Aorta (tissue), 5 donors: ENCODE measurements at regions not wholly inside any gene's neighbourhood (a gene's known extent, or its start where the extent isn't known, plus 50 kb on each side); places are given as distances from the start of the nearest gene placed in this dataset.

Source experiments
- ATAC-seq: fragments of 200-7000 bp; cut with Tn5 transposase; one replicate; pipeline ENCODE4 v1.9.1; 2022; ENCODE audit warnings: moderate library complexity; ENCODE audit not compliant: low FRiP score
- DNase-seq, 2 donors: peaks; one replicate each; pipeline ENCODE4 v3.0.0-alpha.2; 2020
- H3K27ac ChIP-seq, 2 donors: one replicate each; pipeline ENCODE4 v1.5.1; 2013; ENCODE audit warnings: low read length in 2 of 2, mild to moderate bottlenecking in 2 of 2, moderate library complexity in 2 of 2, control low read depth in 1 of 2, inconsistent platforms in 1 of 2, low read depth in 1 of 2
- H3K27me3 ChIP-seq, 2 donors: one replicate each; pipeline ENCODE4 v1.6.1; 2013; ENCODE audit warnings: control low read depth in 1 of 2, low read length in 1 of 2, mild to moderate bottlenecking in 1 of 2, moderate library complexity in 1 of 2; ENCODE audit not compliant: insufficient read depth in 2 of 2, control insufficient read depth in 1 of 2
- H3K36me3 ChIP-seq, 2 donors: one replicate each; pipeline ENCODE4 v1.6.1; 2013; ENCODE audit warnings: control low read depth in 1 of 2, low read length in 1 of 2, mild to moderate bottlenecking in 1 of 2; ENCODE audit not compliant: insufficient read depth in 2 of 2, control insufficient read depth in 1 of 2
- H3K4me1 ChIP-seq, 2 donors: one replicate each; pipeline ENCODE4 v1.6.1; 2013; ENCODE audit warnings: low read length in 2 of 2, control low read depth in 1 of 2, mild to moderate bottlenecking in 1 of 2, moderate library complexity in 1 of 2; ENCODE audit not compliant: insufficient read depth in 2 of 2, control insufficient read depth in 1 of 2
- H3K4me3 ChIP-seq, 2 donors: one replicate each; pipeline ENCODE4 v1.5.1; 2013; ENCODE audit warnings: low read length in 2 of 2, control low read depth in 1 of 2, mild to moderate bottlenecking in 1 of 2
- H3K9me3 ChIP-seq: one replicate; pipeline ENCODE4 v1.6.1; 2013; ENCODE audit warnings: mild to moderate bottlenecking, low read length; ENCODE audit not compliant: control insufficient read depth
- WGBS, 2 donors: extraction: QIAGEN DNeasy Blood & Tissue Kit; methylation state at CpG; one replicate each; pipeline ENCODE4 v1.1.7; 2013; 5-methylcytosine and 5-hydroxymethylcytosine counted together
- intact Hi-C, 2 donors: fragments of 100-400 bp; cut with DNase I; formaldehyde crosslinking; loops; one replicate each; pipeline versions ENCODE4 v1.14.2 to v1.15.0; 2022
- donor health status: healthy with polysubstance abuse.
- donor health status: Bipolar disorder and iron deficiency.
- donor health status: DM: no; HTN: no; CAD: no.
- donor health status: DM: no; HTN: no; CAD: no.
- donor health status: DM: yes; HTN: yes; CAD: no.

DNA sequence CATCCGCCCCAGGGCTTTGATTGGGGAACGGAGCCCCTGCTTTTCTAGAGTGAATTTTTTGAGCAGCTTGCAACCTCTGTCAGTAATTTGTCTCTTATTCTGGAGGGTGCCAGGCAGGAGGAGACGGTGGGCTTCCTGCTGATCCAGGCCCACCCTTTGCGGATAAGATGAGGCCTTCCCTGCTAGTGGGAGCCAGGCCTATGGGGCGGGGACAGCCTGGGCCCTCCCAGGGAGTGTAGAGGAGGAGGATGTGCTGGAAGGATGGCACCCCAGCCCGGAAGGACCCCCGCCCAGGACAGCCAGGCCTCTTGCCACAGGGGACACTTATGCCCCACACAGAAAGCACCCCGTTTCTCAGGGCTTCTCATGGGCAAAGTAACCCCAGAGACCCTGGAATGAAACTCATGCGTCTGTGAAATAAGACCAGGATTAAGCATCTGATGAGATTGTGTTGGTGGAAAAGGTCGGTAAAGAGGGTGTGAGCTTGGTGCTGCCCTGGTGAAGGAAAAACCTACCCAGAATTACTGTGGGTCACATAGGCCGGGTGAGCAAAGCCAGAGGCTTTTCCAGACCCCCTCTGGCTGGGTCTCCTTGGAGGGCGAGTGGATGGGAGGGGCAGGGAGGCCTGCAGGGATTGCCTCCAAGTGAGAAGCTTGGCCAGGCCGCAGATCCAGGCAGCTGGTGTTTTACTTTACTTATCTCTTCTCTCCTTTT is 118.7 kb downstream of the SIK1 start:
- no peak overlapping the region for H3K27ac ChIP-seq
- 88 to 89% methylated on average over 13 of the region's 13 CpGs for WGBS, 2 donors

DNA sequence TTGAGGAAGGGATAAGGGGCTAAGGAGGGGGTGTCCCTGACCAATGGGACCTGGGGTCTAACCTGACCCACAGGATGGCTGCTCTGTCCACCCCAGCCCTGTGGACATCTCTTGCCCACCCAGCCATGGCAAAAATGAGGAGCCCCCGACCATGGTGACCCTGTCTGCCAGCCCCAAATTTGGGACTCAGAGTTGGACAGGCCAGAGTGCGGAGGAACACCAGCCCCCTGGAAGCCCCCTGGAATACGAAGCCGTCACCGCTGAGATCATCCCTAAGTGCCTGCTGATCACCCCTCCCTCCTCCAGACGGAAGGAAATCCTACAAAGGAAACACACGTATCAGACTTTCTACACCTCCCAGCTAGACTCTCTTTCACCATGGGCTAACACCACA is 119.3 kb downstream of the SIK1 start:
- intact Hi-C loops: no loop called here
- DNase-seq: peak; percentile 24 to 62
- Histone ChIP-seq H3K27ac (no peak overlapping the region), H3K36me3 (no peaks in the 10 kb centered on the region), H3K4me1 (no peaks in the 10 kb centered on the region), H3K27me3 (no peaks in the 10 kb centered on the region), H3K4me3 (no peak overlapping the region), H3K9me3 (no peaks in the 10 kb centered on the region)
- no peak for ATAC-seq
- WGBS, 2 donors: 77 to 91% methylated on average over 7 of the region's 7 CpGs

More for the DNA sequence above, 118.7 kb downstream of the SIK1 start:
- DNase-seq (peak; percentile 16 to 66), ATAC-seq (no peak)
- H3K27me3 ChIP-seq: no peaks in the 10 kb centered on the region
- no peaks in the 10 kb centered on the region for H3K36me3 ChIP-seq
- no peaks in the 10 kb centered on the region for H3K9me3 ChIP-seq
- intact Hi-C loops: no loop called here
- no peaks in the 10 kb centered on the region for H3K4me1 ChIP-seq
- H3K4me3 ChIP-seq: no peak overlapping the region

DNA sequence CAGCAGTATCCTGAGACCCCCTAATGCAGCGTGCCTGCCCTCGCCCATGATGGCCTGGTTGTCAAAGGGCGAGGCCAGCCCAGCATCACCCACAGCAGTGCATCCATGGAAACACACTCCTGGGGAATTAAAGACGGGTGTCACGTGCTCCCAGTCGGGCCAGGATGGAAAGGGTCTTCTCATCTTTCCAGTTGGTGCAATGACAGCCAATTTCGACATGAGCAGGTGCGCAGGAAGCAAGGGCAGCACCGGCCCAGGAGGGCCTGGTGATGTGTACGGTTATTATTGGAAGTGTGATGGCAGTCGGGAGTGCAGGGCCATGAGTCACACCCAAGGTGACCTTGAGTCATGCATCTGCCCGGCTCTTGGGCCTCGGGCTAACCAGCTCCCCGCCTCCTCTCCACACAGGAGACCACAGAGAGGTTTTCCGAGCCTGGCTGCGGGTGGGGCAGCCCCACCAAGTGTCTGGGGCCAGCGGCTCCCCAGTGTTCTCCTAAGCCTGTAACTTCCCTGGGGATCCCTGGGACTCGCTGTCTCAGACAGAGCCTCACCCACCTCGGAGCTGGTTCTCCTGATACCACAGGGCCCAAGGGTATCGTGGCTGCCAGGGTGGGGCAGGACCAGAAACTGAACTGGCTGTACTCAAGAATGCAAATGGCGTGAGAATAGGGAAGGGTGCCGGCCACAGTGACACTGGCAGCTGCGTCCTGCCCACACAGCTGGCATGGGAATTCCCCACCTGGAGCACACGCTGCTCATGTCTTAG is 119.8 kb downstream of the SIK1 start:
- no peak overlapping the region for H3K27ac ChIP-seq
- intact Hi-C loops: no loop called here
- no peaks in the 10 kb centered on the region for H3K4me1 ChIP-seq
- 90 to 93% methylated on average over 19 to 24 of the region's 24 CpGs for WGBS, 2 donors
- H3K9me3 ChIP-seq: no peaks in the 10 kb centered on the region
- DNase-seq (peak; percentile 26 to 57), ATAC-seq (no peak)
- H3K4me3 ChIP-seq: no peak overlapping the region
- no peaks in the 10 kb centered on the region for H3K27me3 ChIP-seq
- no peaks in the 10 kb centered on the region for H3K36me3 ChIP-seq

DNA sequence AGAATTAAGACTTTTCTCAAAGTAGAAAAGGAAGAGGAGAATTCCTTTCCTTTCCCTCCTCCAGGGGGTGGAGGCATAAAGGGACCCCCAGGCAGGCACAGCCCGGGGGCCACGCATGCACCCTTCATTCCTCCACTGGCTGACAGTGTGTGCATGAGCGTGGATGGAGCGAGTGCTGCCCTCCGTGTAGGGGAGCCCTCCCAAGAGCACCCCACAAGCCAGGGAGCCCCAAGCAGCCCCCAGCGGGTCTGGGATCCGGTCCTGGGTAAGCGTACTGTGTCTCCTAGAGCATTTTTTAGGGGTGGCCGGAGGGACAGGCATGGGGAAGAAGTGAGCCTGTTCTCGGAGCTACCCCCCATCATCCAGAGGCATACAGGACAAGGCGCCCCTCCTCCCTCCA is 120.5 kb downstream of the SIK1 start:
- H3K36me3 ChIP-seq: no peaks in the 10 kb centered on the region
- ATAC-seq: no peak
- WGBS, 2 donors: 90 to 94% methylated on average over 9 to 11 of the region's 11 CpGs

DNA sequence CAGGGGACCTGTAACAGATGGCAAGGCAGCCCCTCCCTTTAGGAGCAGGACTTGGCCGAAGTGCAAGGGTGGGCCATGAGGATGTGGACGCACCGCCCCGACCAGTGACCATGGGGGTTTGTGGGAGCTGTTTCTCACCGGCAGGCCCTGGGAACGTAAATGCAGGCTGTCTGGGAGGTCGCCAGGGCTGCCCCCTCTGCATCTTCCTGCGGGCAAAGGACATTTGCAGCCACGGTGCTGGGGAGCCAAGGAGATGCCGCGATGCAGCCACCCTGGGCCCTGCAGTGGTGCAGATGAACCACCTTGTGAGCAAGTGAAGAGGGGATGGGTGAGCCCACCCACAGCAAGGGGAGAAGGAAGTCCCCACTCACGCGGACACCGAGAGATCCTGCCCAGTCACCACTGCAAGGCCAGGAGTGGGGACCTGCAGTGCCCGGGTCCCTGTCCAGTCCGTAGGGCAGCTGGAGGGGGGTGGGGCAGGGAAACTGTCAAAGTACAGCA is 121.1 kb downstream of the SIK1 start:
- ATAC-seq: no peak
- Histone ChIP-seq H3K27ac (no peak overlapping the region), H3K4me3 (no peak overlapping the region), H3K4me1 (no peaks in the 10 kb centered on the region), H3K36me3 (no peaks in the 10 kb centered on the region), H3K27me3 (no peaks in the 10 kb centered on the region), H3K9me3 (no peaks in the 10 kb centered on the region)
- WGBS, 2 donors: 87 to 88% methylated on average over 16 of the region's 16 CpGs
- intact Hi-C loops: no loop called here
- DNase-seq: peak; percentile 36 to 54

More for the DNA sequence above, 120.5 kb downstream of the SIK1 start:
- intact Hi-C loops: no loop called here
- H3K27ac ChIP-seq: no peak overlapping the region
- H3K4me1 ChIP-seq: no peaks in the 10 kb centered on the region
- H3K9me3 ChIP-seq: no peaks in the 10 kb centered on the region
- H3K4me3 ChIP-seq: no peak overlapping the region
- H3K27me3 ChIP-seq: no peaks in the 10 kb centered on the region
- DNase-seq: peak in 1 of 2 donors; percentile 51

DNA sequence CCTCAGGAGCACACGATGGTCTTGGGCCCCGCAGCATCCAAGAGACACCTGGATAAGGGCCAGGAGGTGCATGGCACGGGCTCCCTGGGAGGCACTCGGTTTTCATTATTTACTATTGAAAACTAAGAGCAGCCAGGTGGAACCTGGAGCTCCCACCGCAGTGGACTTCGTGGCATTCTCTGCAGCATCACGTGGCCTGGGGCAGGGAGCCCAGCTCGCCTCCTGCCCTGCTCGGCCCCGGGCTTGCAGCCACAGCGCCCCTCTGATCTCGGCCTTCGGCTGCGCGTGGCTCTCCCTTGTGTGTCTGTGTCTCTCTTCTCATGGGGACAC is 121.6 kb downstream of the SIK1 start:
- Histone ChIP-seq H3K27me3 (no peaks in the 10 kb centered on the region), H3K4me3 (no peak overlapping the region), H3K9me3 (no peaks in the 10 kb centered on the region), H3K36me3 (no peaks in the 10 kb centered on the region), H3K4me1 (no peaks in the 10 kb centered on the region), H3K27ac (no peak overlapping the region)
- 89 to 92% methylated on average over 15 of the region's 15 CpGs for WGBS, 2 donors
- DNase-seq (peak; percentile 6 to 51), ATAC-seq (no peak)
- intact Hi-C loops: no loop called here

DNA sequence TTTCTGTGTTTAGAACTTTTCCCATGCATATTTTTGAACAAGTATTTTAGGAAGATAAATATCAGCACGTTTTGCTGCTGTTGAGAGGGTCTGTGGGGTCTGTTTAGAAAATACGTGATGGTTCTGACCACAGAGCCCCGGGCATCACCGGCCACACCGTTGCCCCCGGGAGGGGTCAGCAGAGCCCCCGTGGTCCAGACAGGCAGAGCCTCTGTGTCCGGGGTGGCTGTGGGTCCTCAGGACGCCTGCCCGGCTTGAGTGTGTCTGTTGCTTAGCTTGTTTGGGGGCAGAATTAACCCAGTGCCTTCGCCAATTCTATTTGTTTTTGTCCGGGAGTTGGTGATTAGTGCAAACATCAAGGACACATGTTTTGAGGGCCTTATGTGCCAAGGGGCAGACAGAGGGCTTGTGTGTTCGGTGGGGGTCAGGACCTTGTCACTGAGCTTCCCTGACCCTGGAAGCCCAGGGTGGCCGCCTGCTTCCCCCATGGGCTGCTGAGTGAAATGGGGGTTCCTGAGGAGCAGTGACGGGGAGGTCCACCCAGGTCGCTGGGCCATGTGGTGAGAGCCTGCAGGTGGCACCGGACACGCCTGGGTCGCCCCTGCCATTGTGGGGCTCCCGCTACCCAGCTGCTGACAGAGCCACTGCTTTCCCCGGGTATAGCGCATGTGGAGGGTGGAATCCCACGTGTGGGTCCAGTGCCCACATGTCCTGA is 122.2 kb downstream of the SIK1 start:
- Histone ChIP-seq H3K27ac (no peak overlapping the region), H3K9me3 (no peaks in the 10 kb centered on the region), H3K36me3 (no peaks in the 10 kb centered on the region), H3K4me3 (no peak overlapping the region), H3K27me3 (no peaks in the 10 kb centered on the region), H3K4me1 (no peaks in the 10 kb centered on the region)
- 80 to 82% methylated on average over 23 of the region's 23 CpGs for WGBS, 2 donors
- intact Hi-C loops: no loop called here
- ATAC-seq: no peak
- peak; percentile 35 to 67 for DNase-seq

DNA sequence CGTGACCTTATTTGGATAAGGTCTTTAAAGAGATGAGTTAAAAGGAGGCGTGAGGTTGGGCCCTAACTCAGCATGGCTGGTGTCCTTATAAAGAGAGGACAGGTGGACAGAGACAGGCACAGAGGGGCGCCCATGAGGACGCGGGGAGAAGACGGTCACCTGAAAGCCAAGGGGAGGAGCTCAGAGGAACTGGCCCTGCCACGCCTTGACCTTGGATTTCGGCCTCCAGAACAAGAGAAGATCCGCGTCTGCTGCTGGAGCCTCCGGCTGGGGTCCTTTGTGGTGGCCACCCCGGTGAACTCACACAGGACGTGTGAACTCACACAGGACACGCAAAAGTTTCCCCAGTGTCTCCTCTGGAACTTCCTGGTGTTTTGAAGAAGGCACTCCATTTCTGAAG is 122.7 kb downstream of the SIK1 start:
- Histone ChIP-seq H3K27ac (no peak overlapping the region), H3K27me3 (no peaks in the 10 kb centered on the region), H3K9me3 (no peaks in the 10 kb centered on the region), H3K4me3 (no peak overlapping the region), H3K4me1 (no peaks in the 10 kb centered on the region), H3K36me3 (no peaks in the 10 kb centered on the region)
- DNase-seq: peak; percentile 24 to 53
- WGBS, 2 donors: 89 to 91% methylated on average over 14 of the region's 14 CpGs
- ATAC-seq: no peak
- intact Hi-C loops: no loop called here
